GM15510 (cell line): ENCODE measurements at regions not wholly inside any gene's neighbourhood (a gene's known extent, or its start where the extent isn't known, plus 50 kb on each side); places are given as distances from the start of the nearest gene placed in this dataset.

Experiments used
- POLR2A ChIP-seq: IDR thresholded peaks from 3 replicates; pipeline ENCODE4 v1.6.1; 2011; ENCODE audit warnings: borderline replicate concordance; ENCODE audit not compliant: insufficient read length; ENCODE audit errors: extremely low read depth

DNA sequence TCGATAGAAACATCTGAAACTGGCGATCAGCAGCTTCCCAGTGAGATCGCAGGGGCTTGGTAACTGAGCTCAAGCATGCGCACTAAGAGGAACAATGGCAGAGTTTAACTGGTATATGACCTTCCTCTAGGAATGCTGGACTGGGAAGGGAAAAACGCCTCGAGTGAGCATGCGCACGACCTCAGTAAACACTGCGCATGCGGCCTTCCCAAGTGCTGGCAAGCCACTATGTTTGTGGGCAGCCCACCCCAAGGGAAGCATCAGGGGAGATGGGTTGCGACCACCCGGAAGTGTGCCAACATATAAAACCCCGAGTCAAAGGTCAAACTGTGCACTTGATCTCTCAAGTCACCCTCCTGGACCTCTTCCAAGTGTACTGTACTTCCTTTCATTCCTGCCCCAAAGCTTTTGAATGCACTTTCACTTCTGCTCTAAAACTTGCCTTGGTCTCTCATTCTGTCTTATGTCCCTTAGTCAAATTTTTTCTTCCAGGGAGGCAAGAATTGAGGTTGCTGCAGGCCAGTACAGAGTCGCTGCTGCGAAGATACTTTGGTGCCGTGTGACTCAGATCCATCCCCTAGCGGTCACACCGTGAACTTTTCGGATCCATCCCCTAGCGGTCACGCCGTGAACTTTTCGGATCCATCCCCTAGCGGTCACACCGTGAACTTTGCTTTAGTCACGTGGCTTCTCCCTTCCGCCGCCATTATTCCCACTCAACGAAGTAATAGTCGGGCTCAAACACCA lies 243.3 kb downstream of the FAM43A start:
- no peak for TF ChIP-seq POLR2A

DNA sequence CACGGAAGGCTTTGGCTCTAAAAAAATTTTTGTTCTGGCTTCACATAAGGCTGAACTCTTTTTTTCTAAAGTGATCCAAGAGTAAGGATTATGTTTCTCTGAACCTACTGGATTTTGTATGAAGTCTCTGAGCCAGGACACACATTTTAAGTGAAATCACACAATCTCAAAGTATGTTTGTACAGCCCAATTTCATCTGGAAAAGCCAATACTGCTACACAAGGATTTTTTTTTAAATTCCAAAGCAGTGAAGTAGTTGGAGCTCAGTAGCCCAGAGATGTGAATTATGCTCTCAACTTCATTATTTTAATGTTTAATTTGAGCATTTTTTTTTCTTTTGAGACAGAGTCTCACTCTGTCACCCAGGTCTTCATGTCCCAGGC lies 243.9 kb downstream of the FAM43A start:
- TF ChIP-seq POLR2A = no peak

DNA sequence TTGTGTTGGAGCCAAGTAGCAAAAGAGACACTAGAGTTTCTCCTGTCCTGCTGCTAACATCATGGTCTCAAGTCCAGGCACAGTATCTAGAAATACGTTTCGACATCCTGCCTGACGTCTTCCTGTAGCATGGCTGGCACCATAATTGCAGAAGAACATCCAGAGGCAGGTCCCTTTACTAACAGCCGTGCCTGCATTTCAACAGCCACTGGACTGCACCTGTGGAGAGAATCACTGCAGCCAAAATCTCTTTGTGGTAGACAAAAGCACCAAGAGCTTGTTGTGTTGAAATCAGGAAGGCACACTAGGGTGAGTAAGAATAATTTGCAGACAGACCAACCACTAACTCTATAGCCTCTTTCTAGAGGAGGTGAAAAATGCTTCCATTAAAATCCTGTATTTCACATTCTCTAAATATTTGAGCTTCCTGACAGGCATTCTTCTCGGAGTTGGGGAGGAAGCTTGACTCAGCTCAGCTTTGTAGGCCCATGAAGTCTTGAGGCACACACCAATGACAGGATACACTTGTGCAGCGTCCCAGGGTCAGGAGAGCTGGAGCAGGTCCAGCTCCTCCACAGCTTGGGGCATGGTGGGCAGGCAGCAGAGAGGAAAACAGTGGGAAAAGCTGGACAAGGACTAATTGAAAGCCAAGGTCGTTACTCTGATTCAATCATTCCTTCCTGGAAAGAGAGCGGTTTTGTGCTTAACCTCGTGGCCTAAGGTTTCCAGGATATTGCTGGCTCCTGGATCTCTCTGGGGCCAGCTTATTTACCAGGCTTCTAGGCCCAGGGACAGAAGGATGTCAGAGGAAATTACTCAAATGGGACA lies 244.9 kb downstream of the FAM43A start:
- no peak for TF ChIP-seq POLR2A

DNA sequence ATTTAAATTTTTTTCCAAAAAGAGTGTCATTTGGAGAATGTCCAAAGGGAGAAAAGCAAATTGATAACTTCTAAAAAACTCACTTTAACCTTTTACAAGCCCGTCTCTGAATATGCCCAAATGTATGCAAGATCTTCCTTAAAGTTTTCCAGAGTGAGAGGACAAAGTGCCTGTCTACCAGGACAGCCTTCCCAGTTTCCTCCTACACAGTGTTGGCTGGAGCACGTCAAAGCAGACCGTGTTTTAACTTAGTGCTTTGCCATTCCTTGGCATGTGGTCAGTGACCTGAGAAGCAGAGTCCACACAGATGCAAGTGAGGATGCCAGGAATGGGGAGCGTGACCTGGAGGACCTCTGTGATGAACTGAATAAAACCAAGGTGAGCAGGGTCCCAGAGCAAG lies 245.7 kb downstream of the FAM43A start:
- no peak for TF ChIP-seq POLR2A

DNA sequence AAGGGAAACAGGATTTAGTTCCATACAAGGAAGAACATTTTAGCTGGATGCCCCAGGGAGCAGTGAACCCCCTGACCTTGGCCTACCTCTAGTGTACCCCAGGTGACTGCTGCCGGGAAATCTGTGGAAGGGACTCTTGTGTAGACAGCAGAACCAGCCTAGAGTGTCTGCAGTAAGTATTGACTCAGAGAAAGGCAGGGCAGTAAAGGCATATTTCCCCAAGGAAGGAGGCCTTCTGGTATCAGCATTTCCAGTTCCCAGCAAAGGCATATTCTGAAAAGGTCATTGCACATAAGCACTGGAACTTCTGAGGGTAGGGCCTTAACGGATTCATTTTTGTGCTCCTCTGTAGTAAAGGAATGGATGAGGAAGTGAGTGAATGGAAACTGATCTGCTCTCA lies 246.2 kb downstream of the FAM43A start:
- no peak for TF ChIP-seq POLR2A

DNA sequence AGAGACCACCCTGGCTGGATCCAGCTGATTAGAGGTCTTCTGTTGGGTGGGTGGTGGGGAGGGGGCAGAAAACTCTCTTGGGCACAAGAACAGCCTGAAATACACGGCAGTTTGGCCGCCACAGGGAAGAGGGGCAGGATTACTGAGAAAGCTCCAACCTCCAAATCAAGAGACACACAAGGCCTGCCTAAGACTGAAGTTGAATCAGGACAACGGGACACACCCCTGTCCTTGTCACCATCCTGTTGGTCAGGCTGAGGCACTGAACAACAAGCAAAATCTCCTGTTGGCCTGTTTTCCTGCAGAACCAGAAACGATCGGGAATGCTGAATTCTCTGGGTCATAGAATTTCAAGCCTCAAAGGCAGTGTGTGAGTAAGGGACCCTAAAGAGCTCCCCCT lies 247.8 kb downstream of the FAM43A start:
- TF ChIP-seq POLR2A = no peak

DNA sequence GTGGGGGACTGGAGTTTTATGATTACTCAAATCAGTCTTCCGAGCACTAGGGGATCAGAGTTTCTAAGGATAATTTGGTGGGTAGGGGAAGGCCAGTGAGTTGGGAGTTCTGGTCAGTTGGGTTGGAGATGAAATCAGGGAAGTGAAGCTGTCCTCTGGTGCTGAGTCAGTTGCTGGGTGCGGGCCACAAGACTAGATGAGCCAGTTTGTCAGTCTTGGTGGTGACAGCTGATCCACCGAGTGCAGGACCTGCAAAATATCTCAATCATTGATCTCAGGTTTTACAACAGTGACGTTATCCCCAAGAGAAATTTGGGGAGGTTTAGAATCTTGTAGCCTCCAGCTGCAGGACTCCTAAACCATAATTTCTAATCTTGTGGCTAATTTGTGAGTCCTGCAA lies 249.4 kb downstream of the FAM43A start:
- TF ChIP-seq POLR2A = no peak

DNA sequence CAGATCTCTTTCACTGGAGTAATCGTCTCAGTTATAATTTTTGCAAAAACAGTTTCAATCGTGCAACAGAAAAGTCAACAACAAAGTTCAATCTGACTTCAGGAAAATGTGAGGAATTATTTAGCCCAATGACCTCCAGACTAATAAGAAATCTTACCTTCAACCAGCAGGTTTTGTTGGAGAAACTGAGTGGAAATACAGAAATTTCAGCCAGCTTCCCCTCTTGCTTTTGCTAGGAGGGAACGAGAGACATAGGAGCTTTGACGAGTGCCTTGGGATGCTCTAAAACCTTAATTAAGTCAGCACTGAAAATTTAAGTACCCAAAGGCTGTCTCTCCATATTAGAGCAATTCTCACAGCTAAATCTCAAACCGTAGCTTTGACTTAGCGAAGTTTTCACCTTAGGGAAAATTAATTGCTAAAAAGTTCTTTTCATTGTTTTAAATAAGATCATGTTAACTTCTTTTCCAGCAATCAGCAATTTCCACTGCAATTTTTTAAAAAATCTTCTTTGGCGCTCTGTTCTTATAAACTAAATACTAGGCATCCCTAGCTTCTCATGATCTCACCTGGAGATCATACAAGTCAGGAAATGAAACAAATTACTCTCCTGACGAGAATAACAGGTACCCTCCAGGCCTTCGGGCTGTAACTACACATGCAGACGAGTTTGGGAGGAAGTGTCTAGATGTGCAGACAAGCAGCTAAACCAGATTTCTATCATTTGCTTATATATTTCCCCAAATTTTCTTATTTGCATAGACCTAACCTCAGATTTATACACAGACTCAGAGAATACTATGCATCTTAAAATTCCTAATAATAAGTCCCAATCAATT lies 250.2 kb downstream of the FAM43A start:
- TF ChIP-seq POLR2A = no peak

DNA sequence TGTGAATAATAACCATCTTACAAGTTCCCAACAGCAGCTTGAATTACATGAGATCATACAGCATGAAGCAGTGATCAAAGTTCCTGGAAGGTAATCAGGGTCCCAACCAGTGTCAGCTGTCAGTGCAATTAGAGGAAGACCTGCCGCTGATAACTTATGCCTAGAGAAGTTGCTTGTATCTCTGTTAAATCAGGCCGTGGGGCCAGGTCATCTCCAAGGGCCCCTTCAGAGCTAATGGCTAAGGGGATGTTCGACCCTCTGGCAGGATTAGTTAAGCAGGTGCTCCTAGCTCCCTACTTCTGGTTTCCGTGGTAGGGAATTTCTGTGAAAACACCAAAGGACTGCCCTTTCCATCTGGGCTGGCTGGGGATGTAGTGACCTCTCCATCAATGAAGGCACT lies 251.0 kb downstream of the FAM43A start:
- TF ChIP-seq POLR2A = no peak

DNA sequence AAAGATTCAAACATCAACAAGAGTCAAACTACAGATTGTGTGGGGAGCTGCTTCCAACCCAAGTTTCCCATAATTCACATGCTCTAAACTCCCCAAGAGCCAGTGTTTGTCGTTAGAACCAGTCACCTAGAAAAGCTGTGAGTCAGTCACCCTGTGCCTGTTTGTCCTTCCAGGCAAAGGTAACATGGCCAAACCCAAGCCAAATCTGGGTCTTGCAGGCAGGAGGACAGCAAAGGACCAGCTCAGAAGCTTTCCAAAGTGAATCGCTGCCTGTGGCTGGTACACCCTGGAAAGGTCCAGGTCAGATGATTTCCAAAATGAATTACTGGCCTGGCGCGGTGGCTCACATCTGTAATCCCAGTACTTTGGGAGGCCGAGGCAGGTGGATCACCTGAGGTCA lies 251.5 kb downstream of the FAM43A start:
- TF ChIP-seq POLR2A = no peak

DNA sequence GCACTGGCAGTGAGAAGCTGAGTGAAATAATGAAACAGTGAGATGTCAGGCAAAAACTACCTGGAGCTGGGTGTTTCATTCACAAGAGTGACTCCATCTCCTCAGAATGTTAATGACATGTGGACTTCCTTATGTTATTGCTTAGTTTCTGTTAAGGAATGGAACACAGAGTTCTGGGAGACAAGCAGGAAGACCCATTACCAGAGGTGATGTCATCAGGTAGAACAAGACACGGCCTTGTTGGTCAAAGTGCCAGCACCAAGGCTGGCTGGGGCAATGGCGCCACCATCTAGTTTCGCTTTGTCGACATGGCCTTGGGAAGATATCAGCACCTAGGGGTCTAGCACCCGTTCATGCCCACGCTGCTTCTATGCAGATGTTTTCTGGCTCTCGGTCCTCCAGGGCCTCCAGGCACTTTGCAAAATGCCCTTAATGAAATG lies 252.2 kb downstream of the FAM43A start:
- TF ChIP-seq POLR2A = no peak

DNA sequence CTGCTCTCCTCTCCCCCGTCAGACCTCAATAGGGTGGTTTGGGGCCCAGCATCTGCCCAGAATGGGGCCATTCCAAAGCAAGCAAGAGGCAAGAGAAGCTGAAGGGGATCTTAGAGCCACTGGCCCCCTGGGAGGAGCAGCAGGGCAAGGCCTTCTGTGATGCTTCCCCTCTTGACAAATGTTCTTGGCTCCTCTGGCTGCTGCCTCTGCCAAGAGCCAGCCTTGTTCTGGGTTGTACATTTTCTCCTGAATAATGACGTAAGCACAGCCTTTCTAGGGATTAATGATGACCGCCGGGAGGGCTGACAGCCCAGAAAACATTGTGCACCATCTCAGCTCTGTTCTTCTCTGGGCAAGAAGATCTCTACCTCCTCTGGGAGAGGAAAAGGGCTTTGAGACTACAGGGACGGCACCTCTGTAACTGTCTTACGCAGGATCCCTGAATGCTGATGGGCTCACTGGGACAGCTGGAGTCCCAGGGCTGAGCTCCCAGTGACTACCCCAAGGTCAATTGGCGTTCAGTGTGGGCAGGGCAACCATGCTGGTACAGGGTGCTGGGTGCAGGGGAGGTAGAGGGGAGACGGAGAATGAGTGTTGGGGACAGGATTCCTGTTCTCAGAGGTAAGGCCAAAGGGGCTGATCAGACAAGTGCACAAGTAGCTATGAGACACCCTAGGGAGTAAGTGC lies 253.3 kb downstream of the FAM43A start:
- no peak for TF ChIP-seq POLR2A

DNA sequence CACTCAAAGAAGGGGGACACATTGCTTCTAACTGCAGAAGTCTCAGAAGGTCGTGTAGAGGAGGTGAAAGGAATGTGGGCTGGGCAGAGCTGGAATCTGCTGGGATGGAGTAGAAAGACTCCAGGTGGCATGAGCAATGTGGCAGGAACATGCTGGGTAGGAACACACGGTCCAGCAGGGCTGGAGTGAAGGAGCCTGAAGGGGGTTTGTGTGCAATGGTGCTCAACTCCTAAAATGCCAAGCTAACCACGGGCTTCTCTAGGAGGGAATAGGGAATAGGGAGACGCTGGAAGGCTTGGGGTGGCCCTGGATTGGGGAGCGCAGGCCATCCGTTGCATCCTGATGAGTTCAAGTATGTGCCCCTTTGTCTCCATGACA lies 253.8 kb downstream of the FAM43A start:
- no peak for TF ChIP-seq POLR2A

DNA sequence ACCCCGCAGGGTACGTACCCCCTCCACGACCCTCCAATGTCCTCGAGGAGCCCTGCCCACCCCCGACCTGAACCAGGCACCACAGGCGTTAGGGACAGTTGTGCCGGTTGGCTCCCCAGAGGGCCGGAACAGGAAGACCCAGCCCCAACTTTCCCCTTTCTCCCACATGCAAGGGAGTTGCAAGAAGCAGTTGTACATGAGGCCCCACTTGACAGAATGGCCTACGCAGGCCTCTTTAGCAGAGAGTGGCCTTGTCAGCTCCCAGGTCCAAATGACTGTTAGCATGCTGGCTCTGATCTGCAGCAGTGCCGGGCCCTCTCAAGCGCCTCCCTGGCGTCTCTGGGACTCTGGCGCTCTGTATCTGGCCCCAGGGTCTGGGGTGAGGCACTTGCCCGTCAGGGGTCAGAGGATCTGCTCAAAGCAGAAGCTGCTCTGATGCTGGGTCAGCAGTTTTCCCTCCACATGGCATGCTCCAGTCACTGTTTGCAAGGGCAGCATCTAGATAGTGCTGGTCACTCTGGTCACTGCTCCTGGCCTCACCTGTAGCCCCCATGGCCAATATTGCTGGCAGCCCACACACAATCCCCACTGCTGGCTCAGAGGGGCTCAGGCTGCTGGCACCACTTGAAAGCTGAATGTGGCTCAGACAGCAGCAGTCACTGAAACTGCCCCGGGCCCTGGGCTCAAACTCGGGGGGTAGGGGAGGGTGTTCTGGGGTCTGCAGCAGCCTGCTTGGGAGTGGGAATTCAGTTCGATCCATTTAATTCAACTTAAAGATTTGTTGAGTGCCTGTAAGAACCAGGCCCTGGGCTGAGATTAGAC lies 254.5 kb downstream of the FAM43A start:
- no peak for TF ChIP-seq POLR2A
